OCI-LY1 (cell line): ENCODE measurements at regions not wholly inside any gene's neighbourhood (a gene's known extent, or its start where the extent isn't known, plus 50 kb on each side); places are given as distances from the start of the nearest gene placed in this dataset.

Experiments
- H2AFZ ChIP-seq: fragments of 200-600 bp; sonication (generic), shearing (Covaris generic); 2 replicates; pipeline ENCODE4 v1.6.0; 2014; ENCODE audit warnings: antibody characterized with exemption, mild to moderate bottlenecking, low read length
- H3F3A ChIP-seq: fragments of 200-600 bp; sonication (generic), shearing (Covaris generic); 2 replicates; pipeline ENCODE4 v1.6.0; 2014; ENCODE audit warnings: mild to moderate bottlenecking, antibody characterized with exemption, low read length, moderate library complexity; ENCODE audit not compliant: insufficient read depth
- H3K27ac ChIP-seq: fragments of 200-600 bp; sonication (generic); 2 replicates; pipeline ENCODE4 v1.5.1; 2014; ENCODE audit warnings: low read length, mixed run types, mild to moderate bottlenecking, low read depth; ENCODE audit not compliant: poor library complexity, severe bottlenecking
- H3K27me3 ChIP-seq: fragments of 200-600 bp; sonication (generic); 2 replicates; pipeline ENCODE4 v1.6.0; 2014; ENCODE audit warnings: antibody characterized with exemption, mild to moderate bottlenecking, low read length, moderate library complexity; ENCODE audit not compliant: insufficient read depth
- H3K36me3 ChIP-seq: fragments of 200-600 bp; sonication (generic); 2 replicates; pipeline ENCODE4 v1.6.1; 2014; ENCODE audit warnings: mild to moderate bottlenecking, antibody characterized with exemption, low read length, moderate library complexity, mixed read lengths; ENCODE audit not compliant: insufficient read depth
- H3K4me1 ChIP-seq: fragments of 200-600 bp; sonication (generic); 2 replicates; pipeline ENCODE4 v1.5.1; 2014; ENCODE audit warnings: mild to moderate bottlenecking, low read length, moderate library complexity; ENCODE audit not compliant: insufficient read depth, severe bottlenecking
- H3K4me2 ChIP-seq: fragments of 200-600 bp; sonication (generic), shearing (Covaris generic); 2 replicates; pipeline ENCODE4 v1.6.1; 2014; ENCODE audit warnings: low read length
- H3K4me3 ChIP-seq: fragments of 200-600 bp; sonication (generic); 2 replicates; pipeline ENCODE4 v1.5.1; 2014; ENCODE audit warnings: low read length, low read depth, mild to moderate bottlenecking, mixed read lengths; ENCODE audit not compliant: poor library complexity, severe bottlenecking
- H3K79me2 ChIP-seq: fragments of 200-600 bp; shearing (Covaris generic); 2 replicates; pipeline ENCODE4 v1.6.1; 2016; ENCODE audit warnings: mixed run types, low read length, mixed read lengths; ENCODE audit not compliant: insufficient read depth
- H3K9ac ChIP-seq: fragments of 200-600 bp; sonication (generic), shearing (Covaris generic); 2 replicates; pipeline ENCODE4 v1.6.1; 2014; ENCODE audit warnings: mild to moderate bottlenecking, low read length, mixed read lengths
- H3K9me2 ChIP-seq: fragments of 200-600 bp; sonication (generic), shearing (Covaris generic); 2 replicates; pipeline ENCODE4 v1.6.1; 2014; ENCODE audit warnings: low read depth, mild to moderate bottlenecking, low read length, mixed read lengths
- H3K9me3 ChIP-seq: fragments of 200-600 bp; shearing (Covaris generic); 2 replicates; pipeline ENCODE4 v1.6.1; 2014; ENCODE audit warnings: low read length, mixed read lengths
- H4K20me1 ChIP-seq: fragments of 200-600 bp; sonication (generic), shearing (Covaris generic); 2 replicates; pipeline ENCODE4 v1.6.0; 2016; ENCODE audit warnings: mild to moderate bottlenecking, low read length; ENCODE audit not compliant: insufficient read depth
- CTCF ChIP-seq: fragments of 200-600 bp; sonication (generic), shearing (Covaris generic); IDR thresholded peaks from 2 replicates; pipeline ENCODE4 v1.5.1; 2017; ENCODE audit warnings: mild to moderate bottlenecking, antibody characterized with exemption, low read length, moderate library complexity, mixed read lengths
- EZH2 ChIP-seq: fragments of 200-600 bp; sonication (generic), shearing (Covaris generic); IDR thresholded peaks from 2 replicates; pipeline ENCODE4 v1.8.0; 2017; ENCODE audit warnings: borderline replicate concordance, mixed run types, mild to moderate bottlenecking, antibody characterized with exemption, low read length, moderate library complexity, mixed read lengths

- Histone ChIP-seq H3K9me2 (no peaks in the 10 kb centered on the region), H3F3A (no peaks in the 10 kb centered on the region), H2AFZ (no peak overlapping the region), H3K79me2 (no peaks in the 10 kb centered on the region), H3K27ac (no peak overlapping the region), H3K36me3 (no peaks in the 10 kb centered on the region), H3K4me2 (no peak overlapping the region), H3K9ac (no peak overlapping the region), H3K9me3 (no peaks in the 10 kb centered on the region), H3K4me3 (no peak overlapping the region), H3K27me3 (no peaks in the 10 kb centered on the region), H3K4me1 (no peaks in the 10 kb centered on the region), H4K20me1 (no peaks in the 10 kb centered on the region)
- TF ChIP-seq CTCF (no peak), EZH2 (no peak)
These were observed 102.0 kb downstream of the LACC1 start for GRCh38 chr13:43981512-43982301.

GRCh38 chr13:43983373-43983772, 103.7 kb downstream of the LACC1 start:
- TF ChIP-seq EZH2 (no peak), CTCF (no peak)
- Histone ChIP-seq H4K20me1 (no peaks in the 10 kb centered on the region), H3K4me2 (no peak overlapping the region), H3K27me3 (no peaks in the 10 kb centered on the region), H3K9me3 (no peaks in the 10 kb centered on the region), H3K36me3 (no peaks in the 10 kb centered on the region), H3K9ac (no peak overlapping the region), H3K4me1 (no peaks in the 10 kb centered on the region), H3K4me3 (no peak overlapping the region), H3K79me2 (no peaks in the 10 kb centered on the region), H2AFZ (no peak overlapping the region), H3F3A (no peaks in the 10 kb centered on the region), H3K9me2 (no peaks in the 10 kb centered on the region), H3K27ac (no peak overlapping the region)

GRCh38 chr13:43984292-43984691, 104.6 kb downstream of the LACC1 start:
- TF ChIP-seq CTCF (no peak), EZH2 (no peak)
- H3K36me3 ChIP-seq: no peaks in the 10 kb centered on the region
- H3F3A ChIP-seq: no peaks in the 10 kb centered on the region
- H3K4me1 ChIP-seq: no peaks in the 10 kb centered on the region
- H3K27ac ChIP-seq: no peak overlapping the region
- no peak overlapping the region for H3K4me3 ChIP-seq
- H2AFZ ChIP-seq: no peak overlapping the region
- H4K20me1 ChIP-seq: no peaks in the 10 kb centered on the region
- no peaks in the 10 kb centered on the region for H3K9me3 ChIP-seq
- H3K4me2 ChIP-seq: no peak overlapping the region
- no peaks in the 10 kb centered on the region for H3K9me2 ChIP-seq
- no peak overlapping the region for H3K9ac ChIP-seq
- no peaks in the 10 kb centered on the region for H3K27me3 ChIP-seq
- H3K79me2 ChIP-seq: no peaks in the 10 kb centered on the region
